ENCODE measurements at regions not wholly inside any gene's neighbourhood (a gene's known extent, or its start where the extent isn't known, plus 50 kb on each side); places are given as distances from the start of the nearest gene placed in this dataset.

DNA sequence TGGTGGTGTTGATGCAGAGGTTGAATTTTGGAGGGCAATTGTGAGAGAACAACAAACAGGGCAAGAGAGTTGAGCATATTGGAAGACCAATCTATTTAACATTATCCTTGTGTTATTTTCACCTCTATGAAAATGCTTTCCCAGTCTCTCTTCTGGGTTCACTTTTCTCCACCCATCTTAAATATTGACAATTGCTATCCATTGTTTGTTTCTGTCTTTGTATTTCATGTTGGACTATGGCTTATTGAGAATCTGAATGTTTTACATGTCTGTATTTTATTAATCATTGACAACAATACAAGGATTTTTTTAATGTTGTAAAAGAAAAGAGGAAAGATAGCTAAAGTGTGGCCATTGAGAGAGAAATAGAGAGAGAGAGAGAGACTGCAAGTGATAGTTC is 1121.5 kb downstream of the BRINP3 start:
- no peak for DNase-seq (ENCODE audit: low spot score)

DNA sequence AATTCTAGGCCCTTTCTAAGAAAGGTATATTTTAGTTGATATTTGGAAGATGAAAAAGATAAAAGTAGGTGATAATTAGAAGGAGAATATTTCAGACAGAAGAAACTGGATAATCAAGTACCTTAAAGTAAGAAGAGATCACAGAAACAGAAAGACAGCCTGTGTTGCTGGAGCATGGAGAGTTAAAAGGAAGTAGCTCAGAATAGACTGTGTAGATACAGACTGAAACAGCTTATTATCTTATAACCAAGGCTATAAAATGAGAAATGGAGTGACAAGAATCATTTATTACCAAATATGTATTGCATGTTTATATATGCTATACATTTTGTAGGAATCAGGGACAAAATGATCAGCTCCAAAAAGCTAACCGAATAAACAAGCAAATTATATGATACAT is 1120.3 kb downstream of the BRINP3 start:
- DNase-seq (ENCODE audit: low spot score) = no peak

DNA sequence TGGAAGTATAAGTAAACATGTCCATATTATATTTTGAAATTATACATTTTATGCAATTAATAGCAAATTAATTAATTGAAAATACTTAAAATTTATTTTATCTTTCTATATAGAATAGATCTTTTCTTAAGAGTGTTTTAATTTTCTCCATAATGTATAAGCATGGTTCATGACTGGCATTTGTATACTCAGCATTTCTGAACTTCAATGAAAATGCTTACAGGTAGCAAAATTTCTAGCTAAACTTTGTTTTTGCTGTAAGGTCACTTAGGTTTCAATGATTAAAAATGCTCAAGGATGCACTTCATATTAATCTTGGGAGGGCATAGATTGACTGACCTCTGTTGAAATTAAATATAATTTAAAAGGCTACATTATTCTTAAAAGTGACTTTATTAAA is 1108.1 kb downstream of the BRINP3 start:
- DNase-seq (ENCODE audit: low spot score) = no peak

DNA sequence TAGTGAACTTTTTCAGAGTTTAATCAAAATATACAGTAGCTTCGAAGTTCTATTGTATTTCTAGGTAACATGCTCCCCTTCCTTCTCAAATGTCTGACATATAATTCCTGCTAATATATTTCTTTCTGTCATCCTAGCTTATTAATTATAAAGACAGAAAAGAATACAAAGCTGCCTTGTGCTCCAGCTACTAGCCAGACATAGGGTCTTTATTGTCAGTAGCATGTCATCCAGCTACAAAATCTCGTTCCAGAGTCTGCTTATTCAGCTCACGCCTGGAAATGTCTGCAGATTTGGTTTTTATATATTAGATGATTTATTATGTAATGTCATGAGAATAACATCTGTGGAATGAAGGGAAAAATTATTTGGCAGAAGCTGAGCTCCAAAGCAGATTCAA is 1102.8 kb downstream of the BRINP3 start:
- no peak for DNase-seq (ENCODE audit: low spot score)

DNA sequence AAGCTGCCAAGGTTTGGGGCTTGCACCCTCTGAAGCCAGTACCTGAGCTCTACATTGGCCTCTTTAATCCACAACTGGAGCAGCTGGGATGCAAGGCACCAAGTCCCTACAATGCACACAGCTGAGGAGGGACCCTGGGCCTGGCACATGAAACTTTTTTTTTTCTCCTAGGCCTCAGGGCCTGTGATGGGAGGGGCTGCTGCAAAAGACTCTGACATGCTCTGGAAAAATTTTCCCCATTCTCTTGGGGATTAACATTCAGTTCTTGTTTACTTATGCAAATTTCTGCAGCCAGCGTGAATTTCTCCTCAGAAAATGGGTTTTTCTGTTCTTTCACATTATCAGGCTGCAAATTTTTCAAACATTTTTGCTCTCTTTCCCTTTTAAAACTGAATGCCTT is 1072.2 kb downstream of the BRINP3 start:
- no peak for DNase-seq (ENCODE audit: low spot score)

DNA sequence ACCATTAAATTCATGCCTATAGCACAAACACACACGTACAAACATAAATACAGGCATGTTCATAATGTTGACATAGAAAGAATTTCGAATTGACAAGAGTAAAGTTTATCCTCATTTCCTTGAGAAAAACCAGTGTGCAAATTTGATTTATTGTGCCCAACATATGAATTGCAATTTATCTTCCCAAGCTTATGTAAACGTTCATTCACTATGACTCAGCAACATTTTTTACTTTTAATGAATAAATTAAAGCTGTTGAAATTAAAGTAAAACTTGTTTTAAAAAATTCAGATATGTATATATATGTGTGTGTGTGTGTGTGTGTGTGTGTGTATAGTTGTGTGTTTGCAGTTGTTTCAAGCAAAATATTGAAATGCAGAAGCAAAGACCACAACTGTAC is 1067.9 kb downstream of the BRINP3 start:
- DNase-seq (ENCODE audit: low spot score) = no peak

DNA sequence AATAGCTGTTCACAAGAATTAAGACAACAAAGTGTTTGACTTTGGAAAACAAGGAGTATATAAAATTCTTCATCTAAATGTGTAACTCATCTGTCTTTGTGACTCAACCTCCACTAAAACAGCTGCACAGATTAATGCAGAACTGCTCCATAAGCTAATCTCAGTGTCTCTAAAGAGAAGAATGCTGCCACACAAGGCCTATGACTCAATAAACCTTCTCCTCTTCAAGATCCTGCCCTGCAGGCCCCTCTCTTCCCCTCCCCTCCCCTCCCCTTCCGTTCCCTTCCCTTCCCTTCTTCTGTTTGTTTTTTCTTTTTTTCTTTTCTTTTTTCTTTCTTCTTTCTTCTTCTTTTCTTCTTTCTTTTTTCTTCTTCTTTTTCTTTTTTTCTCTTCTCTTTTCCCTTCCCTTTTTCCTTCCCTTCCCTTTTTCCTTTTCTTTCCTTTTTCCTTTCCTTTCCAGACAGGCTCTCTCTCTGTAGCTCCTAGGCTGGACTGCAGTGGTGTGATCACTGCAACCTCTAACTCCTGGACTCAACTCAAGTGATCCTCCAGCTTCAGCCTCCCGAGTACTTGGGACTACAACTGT is 1052.8 kb downstream of the BRINP3 start:
- no peak for DNase-seq (ENCODE audit: low spot score)

DNA sequence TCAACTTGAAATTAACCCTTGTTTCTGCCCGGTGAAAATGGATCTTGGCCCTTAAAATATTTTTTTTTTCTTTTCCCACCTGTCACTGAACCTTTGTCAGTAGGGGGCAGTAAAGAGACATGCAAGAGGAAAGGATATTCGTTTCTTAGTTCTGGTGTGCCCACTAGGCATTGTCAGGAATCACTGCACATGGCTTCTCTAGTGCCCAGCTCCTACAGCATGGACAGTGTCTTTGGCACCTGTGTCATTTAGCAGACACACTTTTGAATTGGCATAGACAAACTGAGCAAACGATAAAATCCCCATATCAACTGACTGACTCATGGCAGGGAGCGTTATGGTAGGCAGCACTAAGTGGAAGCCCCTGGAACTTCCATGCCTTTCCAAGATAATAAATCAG is 1048.1 kb downstream of the BRINP3 start:
- peak; percentile 15 for DNase-seq (ENCODE audit: low spot score)

DNA sequence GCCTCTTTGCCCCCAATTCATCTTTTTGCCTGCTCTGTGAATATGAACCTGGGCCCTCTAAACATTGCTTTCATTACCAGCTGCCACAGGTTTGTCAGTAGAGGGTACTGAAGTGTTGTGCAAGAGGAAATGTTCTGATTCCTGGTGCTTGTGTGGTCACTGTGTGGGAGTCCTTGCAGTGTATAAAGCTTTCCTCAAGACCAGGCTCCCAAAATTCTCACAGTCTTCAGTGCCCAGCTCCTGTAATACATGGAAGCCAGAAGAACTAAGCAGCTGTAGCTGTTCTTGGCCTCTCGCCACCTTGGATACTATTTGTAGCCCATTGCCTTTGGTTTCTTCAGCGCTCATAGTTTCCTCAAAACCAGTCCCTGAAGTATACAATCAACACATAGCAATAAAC is 1046.2 kb downstream of the BRINP3 start:
- no peak for DNase-seq (ENCODE audit: low spot score)

DNA sequence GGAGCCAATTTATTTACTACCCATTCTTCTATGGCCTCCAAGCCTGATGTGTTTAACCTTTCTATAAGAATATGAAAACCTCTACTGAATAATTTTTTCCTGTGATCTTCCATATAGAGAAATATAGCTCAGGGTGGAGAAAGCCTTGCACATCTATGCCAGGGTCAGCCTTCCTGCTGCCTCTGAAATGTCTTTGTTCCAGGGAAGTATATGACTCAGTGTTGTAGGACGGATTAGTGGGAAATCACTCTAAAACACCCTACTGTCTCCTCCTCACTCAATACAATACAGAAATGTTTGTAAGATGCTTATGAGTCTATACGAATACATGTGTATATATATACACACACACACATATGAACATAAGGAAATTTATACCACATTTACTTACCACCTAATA is 1044.9 kb downstream of the BRINP3 start:
- no peak for DNase-seq (ENCODE audit: low spot score)

DNA sequence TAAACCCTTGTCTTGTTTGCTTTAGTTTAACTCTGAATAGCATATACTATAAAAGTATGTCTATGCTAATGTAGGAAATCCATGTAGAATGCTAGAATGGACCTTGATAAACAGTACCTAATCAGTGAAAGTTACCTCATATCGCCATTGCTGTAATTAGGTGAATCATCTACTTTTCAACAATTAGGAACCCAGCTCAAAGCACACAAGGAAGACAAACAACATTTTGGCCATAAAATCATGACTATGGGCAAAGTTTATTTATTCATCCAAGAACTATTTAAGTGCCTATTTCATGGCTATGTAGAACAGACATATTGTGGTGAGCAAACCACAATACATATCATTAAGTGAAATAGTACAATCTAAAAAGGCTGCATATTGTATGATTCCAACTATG is 1043.2 kb downstream of the BRINP3 start:
- no peak for DNase-seq (ENCODE audit: low spot score)

DNA sequence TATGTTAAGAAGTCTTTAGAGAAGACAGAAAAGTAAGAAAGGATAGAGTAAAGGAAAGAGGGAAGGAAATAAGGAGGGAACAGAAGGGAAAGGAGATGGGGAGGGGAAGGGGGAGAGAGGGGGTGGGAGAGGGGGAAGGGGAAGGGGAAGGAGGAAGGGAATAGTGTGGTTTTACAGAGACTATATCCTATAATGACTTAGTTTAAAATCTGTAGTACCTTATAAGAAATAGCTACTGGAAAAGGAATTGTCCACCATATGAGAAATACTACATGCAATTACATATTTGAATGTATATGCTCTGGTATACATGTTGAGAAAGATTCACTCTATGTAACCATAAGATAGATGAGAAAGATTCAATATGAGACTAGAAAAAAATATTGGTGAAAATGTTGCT is 1042.3 kb downstream of the BRINP3 start:
- DNase-seq (ENCODE audit: low spot score) = no peak

DNA sequence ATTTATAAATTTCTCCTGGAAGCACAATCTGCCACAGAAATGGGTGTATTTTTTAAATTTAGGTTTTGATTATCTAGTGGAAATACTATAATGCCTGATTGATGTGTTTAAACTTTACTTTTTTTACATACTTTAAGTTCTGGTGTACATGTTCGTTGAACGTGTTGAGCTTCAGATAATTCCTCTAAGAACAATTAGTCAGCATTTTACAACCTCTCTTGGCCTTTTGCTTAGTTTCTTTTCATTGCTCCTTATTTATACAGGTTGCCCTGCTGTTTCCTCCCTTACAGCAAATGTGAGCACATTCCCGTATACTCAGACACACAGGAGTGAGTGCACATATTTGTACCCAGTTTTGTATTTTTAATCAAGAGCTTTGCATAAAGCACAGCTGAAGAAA is 1038.9 kb downstream of the BRINP3 start:
- DNase-seq (ENCODE audit: low spot score) = no peak

DNA sequence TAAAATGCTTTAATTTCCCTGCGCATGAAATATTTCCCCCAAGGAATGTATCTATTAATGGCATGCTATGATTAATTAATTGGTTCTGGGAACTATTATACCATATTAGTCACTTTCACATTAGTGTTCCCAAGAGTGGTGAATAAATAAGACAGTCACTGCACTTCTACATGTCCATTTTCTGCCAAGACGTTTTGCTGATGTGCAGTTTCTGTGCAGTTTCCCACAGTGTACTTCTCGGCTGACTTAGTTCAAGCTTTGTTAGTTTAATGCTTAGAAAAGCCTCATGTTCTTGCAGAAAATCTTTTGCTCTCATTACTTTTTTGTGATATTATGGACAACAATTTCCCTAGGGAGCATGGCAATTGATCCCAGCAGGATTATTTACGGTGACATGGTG is 1014.5 kb downstream of the BRINP3 start:
- no peak for DNase-seq (ENCODE audit: low spot score)

DNA sequence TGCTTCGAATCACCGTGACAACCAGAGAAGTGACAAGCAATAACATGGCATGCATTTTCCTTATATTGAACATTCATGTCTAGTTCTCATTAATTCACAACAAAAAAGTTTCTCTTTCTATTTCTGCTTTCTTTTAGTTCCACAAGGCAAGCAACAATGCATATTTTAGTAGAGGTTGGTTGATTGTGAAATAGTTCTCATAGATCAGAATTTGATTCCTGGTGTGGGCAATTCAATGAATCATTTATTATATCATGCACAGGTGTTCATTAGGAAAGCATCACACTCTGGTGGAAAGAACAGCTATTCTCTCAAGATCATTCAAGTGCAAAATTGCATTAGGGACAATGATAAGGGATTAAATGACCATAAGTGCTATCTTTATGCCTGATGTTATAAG is 980.9 kb downstream of the BRINP3 start:
- DNase-seq (ENCODE audit: low spot score) = no peak

DNA sequence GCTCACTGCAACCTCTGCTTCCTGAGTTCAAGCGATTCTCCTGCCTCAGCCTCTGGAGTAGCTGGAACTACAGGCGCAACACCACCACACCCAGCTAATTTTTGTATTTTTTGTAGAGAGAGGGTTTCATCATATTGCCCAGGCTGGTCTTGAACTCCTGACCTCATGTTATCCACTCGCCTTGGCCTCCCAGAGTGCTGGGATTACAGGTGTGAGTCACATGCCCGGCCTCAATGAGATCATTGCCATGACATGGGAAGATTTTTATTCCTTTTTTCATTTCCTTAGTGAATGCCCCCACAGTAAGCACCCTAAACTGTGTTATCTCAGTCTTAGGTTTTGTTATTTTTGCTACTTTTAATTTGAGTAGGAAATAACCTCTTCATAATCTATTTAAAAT is 977.9 kb downstream of the BRINP3 start:
- no peak for DNase-seq (ENCODE audit: low spot score)

DNA sequence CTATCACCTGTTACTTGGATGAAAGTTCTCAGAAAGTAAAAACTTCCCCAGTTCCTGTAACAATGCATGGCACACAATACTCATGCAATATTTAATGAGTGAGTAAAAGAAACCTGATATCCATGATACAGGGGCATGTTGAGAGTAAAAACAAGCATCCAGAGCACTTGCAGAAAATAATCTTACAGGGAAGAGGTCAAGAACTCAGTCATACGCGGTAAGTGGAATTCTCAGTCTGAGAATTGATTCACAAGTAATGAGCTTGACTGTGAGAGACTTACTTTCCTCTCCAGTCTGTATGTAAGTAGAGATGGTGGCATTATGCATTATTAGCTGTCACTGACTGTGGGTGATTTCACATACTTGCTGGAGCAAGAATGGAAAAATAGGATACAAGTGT is 976.9 kb downstream of the BRINP3 start:
- no peak for DNase-seq (ENCODE audit: low spot score)

DNA sequence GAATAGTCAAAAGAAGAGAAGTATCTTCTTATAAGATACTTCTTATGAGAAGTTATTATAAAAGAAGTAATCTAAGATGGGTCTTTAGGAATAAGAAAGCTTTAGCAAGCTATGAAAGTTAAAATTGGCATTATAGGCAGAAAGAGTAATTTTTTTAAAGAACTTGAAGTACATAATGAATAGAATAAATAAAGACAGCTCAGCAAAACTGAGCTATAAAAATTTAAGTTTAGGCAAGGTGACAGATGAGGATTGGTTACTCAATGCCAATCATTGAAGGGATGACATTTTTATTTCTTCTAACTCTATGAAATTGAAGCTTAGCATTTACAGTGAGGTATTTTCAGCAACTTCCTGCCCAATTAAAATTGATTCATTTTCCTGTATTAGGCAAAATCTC is 966.8 kb downstream of the BRINP3 start:
- no peak for DNase-seq (ENCODE audit: low spot score)

DNA sequence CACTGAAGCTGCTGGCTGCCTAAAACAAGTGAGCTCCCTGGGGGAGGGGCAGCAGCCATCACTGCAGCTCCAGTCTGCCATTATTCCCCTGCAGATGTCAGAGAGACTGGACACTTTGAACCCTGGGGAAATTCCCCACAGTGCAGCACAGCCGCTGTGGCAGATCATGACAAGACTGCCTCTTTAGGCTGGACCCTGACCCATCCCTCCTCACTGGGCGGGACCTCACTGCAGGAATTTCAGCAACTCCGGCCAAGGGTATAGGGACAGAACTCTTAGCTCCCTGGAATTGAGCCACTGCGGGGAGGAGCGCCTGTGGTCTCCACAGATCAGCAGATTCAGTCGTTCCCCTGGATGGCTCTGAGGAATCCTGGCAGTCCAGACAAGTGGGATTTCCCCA is 964.6 kb downstream of the BRINP3 start:
- no peak for DNase-seq (ENCODE audit: low spot score)

DNA sequence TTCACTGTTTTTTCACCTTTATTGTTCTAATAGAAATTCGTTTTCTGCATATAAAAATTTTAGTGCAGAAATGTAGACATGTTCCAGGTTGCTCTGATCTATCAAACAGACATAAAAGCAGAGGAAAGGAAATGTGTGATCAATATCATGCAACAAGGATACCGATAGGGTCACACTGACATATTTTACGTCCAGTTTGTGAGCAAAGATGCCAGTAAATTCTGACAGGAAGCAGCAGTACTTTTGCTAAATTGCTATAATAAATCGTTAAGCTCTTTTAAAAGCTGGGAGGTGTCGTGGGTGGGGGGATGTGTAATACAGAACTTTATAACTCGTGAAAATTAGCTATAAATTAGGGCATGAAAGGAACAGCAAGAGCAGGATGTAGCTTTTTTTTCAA is 955.2 kb downstream of the BRINP3 start:
- no peak for DNase-seq (ENCODE audit: low spot score)

DNA sequence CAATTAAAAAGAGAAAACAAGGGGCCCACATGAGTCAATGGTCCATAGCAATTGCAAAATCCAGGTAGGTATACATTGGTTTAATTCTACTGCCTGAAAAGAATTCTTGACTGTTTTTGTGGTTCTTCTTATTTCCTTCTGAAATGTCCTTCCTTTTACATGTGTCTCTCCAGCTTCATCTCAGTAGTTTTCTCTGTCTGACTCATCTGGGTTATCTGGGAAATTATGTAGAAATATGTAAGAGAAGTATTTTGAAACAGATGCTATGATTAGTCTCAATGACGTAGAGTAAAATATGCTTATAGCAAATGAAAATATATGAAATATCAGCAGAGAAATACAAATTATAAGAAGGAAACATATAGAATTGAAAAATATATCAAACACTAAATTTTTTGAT is 953.2 kb downstream of the BRINP3 start:
- no peak for DNase-seq (ENCODE audit: low spot score)

DNA sequence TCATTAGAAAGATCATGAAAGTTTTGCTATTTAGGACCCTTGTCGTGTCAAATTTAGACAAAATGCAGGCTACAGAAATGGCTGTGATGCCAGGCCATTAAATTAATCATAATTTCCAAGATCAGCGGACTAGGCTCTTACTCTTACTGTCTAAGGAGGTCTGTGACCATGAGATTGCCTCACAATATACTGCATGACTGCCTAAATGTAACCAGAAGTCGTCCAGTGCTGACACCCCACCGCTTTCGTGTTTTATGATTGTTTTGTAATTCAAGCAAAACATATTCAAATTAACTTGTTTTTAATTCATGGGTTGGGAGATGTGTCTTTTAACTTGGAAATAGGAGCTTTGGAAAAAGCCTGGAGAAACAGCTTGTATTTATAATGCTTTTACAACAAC is 947.5 kb downstream of the BRINP3 start:
- no peak for DNase-seq (ENCODE audit: low spot score)

DNA sequence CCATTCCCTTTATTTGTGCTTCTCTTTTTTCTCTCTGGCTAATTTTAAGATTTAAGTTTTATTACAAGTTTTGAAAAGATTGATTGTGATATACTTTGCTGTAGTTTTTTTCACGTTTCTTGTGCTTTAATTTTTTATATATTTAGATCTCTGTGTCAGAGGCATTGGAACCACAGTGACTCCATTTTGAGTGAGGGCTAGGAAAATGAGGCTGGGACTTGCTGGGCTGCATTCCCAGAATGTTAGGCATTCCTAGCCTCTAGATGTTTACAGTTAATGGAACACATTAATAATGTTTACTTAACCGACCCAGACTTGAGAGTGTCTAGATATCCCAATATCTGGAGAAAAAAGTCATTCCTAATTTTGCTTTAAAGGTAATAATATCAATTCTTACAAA is 939.4 kb downstream of the BRINP3 start:
- no peak for DNase-seq (ENCODE audit: low spot score)

DNA sequence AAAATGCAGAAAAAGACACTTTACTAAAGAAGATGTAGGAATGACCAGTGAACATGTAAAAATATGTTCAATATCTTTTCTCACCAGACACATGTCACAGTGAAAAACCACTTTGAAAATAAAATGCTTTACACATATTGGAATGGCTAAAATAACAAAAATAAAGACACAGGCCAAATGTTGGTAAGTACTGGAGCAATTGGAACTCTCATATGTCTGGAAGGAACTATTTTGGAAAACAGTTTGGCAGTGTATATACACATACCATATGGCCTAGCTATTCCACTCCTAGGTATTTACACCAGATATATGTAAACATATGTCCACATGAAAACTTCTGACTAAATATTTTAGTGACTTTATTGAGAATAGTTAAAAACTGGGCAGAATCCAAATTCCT is 927.2 kb downstream of the BRINP3 start:
- DNase-seq (ENCODE audit: low spot score) = no peak

DNA sequence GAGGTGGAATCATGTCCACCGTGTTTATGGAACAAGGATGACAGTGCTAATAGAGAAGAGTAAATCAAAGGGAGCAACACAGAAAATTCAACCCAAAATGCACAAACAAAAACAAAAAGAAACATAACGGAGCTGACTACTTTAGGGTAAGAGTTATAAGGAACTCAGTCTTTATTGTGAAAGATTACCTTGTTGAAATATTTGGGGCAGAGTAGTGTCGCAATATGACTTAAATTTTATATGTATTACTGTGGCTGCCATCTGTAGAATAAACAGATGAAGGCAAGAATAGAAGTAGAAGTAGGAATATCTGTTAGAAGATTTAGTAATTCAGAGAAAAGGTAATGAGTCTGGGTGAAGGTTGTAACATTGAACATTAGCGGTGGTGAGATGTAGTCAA is 913.9 kb downstream of the BRINP3 start:
- DNase-seq (ENCODE audit: low spot score) = no peak

Data from LoVo (cell line).